PC-9 (cell line): ENCODE measurements at regions not wholly inside any gene's neighbourhood (a gene's known extent, or its start where the extent isn't known, plus 50 kb on each side); places are given as distances from the start of the nearest gene placed in this dataset.

ENCODE experiments used
- CTCF ChIP-seq: fragments of 200-600 bp; sonication (generic); conservative IDR thresholded peaks from 2 replicates; pipeline ENCODE4 v1.6.1; 2017; ENCODE audit warnings: mixed run types, antibody characterized with exemption, mild to moderate bottlenecking, moderate library complexity
- EZH2 ChIP-seq: fragments of 200-600 bp; sonication (generic); IDR thresholded peaks from 2 replicates; pipeline ENCODE4 v1.8.0; 2017; ENCODE audit warnings: antibody characterized with exemption, low read depth

GRCh38 chr12:111169456-111169855 lies 199.4 kb downstream of the PHETA1 start:
- TF ChIP-seq EZH2 (no peak), CTCF (no peak)
